ENCODE measurements at regions not wholly inside any gene's neighbourhood (a gene's known extent, or its start where the extent isn't known, plus 50 kb on each side); places are given as distances from the start of the nearest gene placed in this dataset.

DNA sequence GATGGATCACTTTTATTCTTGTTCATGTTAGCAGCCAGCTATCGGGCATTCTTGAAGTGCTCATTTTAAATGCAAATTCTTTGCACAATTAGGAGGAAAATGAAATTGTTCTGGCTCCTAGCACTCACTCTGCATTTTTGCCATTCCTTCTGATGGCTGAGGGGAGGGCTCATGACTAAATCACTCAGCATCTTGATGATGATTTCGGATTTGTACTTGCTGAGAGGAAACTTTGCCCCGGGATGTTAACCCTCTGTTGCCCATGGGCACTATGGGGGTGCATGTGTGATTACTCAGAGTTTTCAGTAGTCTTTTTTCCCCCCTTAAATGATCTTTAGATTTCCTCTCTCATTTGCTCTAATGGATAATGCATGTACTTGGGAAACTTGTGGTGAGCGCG, 299.6 kb upstream of the C2CD4B start:
- ChIA-PET POLR2A (ENCODE audit: unreplicated experiment) (no interaction called here), CTCF (no interaction called here)
- Histone ChIP-seq H3K4me2 (no peak overlapping the region), H3K27me3 (ENCODE audit: insufficient read depth, low read depth) (no peaks in the 10 kb centered on the region), H2AFZ (no peak overlapping the region), H3K36me3 (ENCODE audit: low read depth) (no peaks in the 10 kb centered on the region), H3K79me2 (ENCODE audit: low read depth) (no peaks in the 10 kb centered on the region), H3F3A (ENCODE audit: insufficient read depth, low read depth) (no peaks in the 10 kb centered on the region), H3K27ac (no peak overlapping the region), H3K9me2 (ENCODE audit: insufficient read depth) (no peaks in the 10 kb centered on the region), H4K20me1 (ENCODE audit: insufficient read depth) (no peaks in the 10 kb centered on the region), H3K4me1 (replicated peaks; ENCODE audit: insufficient read depth) (no peaks in the 10 kb centered on the region), H3K4me3 (no peak overlapping the region), H3K9me3 (ENCODE audit: insufficient read depth, low read depth) (no peaks in the 10 kb centered on the region)
- TF ChIP-seq, protein P1, sequence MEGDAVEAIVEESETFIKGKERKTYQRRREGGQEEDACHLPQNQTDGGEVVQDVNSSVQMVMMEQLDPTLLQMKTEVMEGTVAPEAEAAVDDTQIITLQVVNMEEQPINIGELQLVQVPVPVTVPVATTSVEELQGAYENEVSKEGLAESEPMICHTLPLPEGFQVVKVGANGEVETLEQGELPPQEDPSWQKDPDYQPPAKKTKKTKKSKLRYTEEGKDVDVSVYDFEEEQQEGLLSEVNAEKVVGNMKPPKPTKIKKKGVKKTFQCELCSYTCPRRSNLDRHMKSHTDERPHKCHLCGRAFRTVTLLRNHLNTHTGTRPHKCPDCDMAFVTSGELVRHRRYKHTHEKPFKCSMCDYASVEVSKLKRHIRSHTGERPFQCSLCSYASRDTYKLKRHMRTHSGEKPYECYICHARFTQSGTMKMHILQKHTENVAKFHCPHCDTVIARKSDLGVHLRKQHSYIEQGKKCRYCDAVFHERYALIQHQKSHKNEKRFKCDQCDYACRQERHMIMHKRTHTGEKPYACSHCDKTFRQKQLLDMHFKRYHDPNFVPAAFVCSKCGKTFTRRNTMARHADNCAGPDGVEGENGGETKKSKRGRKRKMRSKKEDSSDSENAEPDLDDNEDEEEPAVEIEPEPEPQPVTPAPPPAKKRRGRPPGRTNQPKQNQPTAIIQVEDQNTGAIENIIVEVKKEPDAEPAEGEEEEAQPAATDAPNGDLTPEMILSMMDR (conservative IDR thresholded peaks at IDR 0.05): no peak
- TF ChIP-seq EZH2 (IDR thresholded peaks at IDR 0.05; ENCODE audit: low read depth): no peak
- DNase-seq: no peak
- intact Hi-C loops (cut with micrococcal nuclease; ENCODE audit: unreplicated experiment): no loop called here
- BruUV-seq (replicated peaks): no TSS peak

DNA sequence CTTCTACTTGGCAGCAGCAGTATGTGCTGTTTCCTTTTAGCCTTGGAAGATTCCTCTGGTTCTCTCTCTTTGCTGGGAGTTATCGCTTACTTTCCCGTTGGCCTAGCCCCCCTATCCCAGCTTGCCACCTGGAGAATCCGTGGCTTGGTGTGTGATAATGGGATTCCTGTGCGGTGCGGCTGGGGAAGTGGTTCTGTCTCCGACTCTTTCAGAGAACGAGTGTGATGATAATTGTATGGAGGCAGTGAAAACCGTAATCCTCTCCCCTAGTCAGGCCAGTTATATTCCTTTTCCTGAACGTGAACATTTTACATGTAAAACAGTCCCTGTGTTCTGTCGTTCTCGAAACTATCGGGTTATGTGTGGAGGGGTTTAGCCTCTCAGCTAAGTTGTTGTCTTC, 300.1 kb upstream of the C2CD4B start:
- Histone ChIP-seq H3K4me1 (replicated peaks; ENCODE audit: insufficient read depth) (no peaks in the 10 kb centered on the region), H3K9me2 (ENCODE audit: insufficient read depth) (no peaks in the 10 kb centered on the region), H3K79me2 (ENCODE audit: low read depth) (no peaks in the 10 kb centered on the region), H4K20me1 (ENCODE audit: insufficient read depth) (no peaks in the 10 kb centered on the region), H3K27ac (no peak overlapping the region), H3K27me3 (ENCODE audit: insufficient read depth, low read depth) (no peaks in the 10 kb centered on the region), H3K36me3 (ENCODE audit: low read depth) (no peaks in the 10 kb centered on the region), H3F3A (ENCODE audit: insufficient read depth, low read depth) (no peaks in the 10 kb centered on the region), H3K4me2 (no peak overlapping the region), H2AFZ (no peak overlapping the region), H3K9me3 (ENCODE audit: insufficient read depth, low read depth) (no peaks in the 10 kb centered on the region), H3K4me3 (no peak overlapping the region)
- no TSS peak for BruUV-seq (replicated peaks)
- intact Hi-C loops (cut with micrococcal nuclease; ENCODE audit: unreplicated experiment): no loop called here
- CTCF ChIA-PET: no interaction called here
- POLR2A ChIA-PET (ENCODE audit: unreplicated experiment): no interaction called here
- TF ChIP-seq EZH2 (IDR thresholded peaks at IDR 0.05; ENCODE audit: low read depth): no peak
- TF ChIP-seq, protein P1 (conservative IDR thresholded peaks at IDR 0.05): no peak
- DNase-seq: no peak

DNA sequence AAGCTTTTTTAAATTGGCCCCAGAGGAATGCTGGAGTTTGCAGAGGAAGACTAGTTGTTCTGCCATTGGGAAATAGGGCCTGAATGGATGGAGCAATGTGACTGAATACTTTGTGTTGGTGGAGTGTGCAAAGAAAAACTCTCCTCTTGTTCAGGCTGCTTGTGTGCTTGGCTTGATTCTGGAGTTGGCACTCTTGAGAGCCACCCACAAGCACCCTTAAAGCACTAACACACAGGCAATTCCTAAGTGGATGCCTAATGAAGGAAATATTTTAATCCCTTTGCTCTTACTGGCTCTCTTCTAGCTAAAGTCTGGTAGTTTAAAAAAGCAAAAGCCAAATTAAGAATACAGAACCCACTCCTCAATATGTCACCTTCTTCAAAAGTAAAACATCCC, 304.4 kb upstream of the C2CD4B start:
- Histone ChIP-seq H4K20me1 (ENCODE audit: insufficient read depth) (no peaks in the 10 kb centered on the region), H3K27me3 (ENCODE audit: insufficient read depth, low read depth) (no peaks in the 10 kb centered on the region), H3K27ac (no peak overlapping the region), H3K79me2 (ENCODE audit: low read depth) (no peaks in the 10 kb centered on the region), H3K4me3 (no peak overlapping the region), H3K4me1 (replicated peaks; ENCODE audit: insufficient read depth) (peaks cover 12% of the 10 kb centered on the region), H3K36me3 (ENCODE audit: low read depth) (no peaks in the 10 kb centered on the region), H3F3A (ENCODE audit: insufficient read depth, low read depth) (peaks cover 5% of the 10 kb centered on the region; the same call in 1 of the 2 replicates), H2AFZ (no peak overlapping the region), H3K9me2 (ENCODE audit: insufficient read depth) (no peaks in the 10 kb centered on the region), H3K4me2 (no peak overlapping the region), H3K9me3 (ENCODE audit: insufficient read depth, low read depth) (no peaks in the 10 kb centered on the region)
- BruUV-seq (replicated peaks): no TSS peak
- no peak for TF ChIP-seq EZH2 (IDR thresholded peaks at IDR 0.05; ENCODE audit: low read depth)
- TF ChIP-seq, protein P1 (conservative IDR thresholded peaks at IDR 0.05): no peak
- CTCF ChIA-PET: interaction anchor here (0.7 kb wide), 1 partner anchor 880 kb away, joined by 3 read pairs; no protein-coding TSS in a partner anchor
- intact Hi-C loops (cut with micrococcal nuclease; ENCODE audit: unreplicated experiment): no loop called here
- DNase-seq: no peak
- POLR2A ChIA-PET (ENCODE audit: unreplicated experiment): no interaction called here
